ENCODE measurements at regions not wholly inside any gene's neighbourhood (a gene's known extent, or its start where the extent isn't known, plus 50 kb on each side); places are given as distances from the start of the nearest gene placed in this dataset.

DNA sequence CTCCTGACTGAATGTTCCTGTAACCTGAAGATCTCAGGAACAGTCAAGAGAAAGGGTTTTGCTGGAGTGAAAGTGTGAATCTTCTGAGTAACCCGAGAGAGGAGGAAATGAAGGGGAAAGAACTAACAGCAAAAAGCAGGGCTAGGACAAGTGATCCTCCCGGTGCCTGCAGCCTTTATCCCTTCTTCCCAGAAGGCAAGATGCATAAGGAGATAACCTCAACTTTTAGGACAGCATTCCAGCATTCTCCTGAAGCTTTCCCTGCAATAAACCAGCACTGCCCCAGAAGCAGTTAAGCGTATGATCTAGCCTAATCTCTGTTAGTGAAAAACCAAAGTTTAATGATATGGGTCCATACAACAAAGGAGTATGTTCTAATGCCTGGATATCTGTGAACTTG lies 298.8 kb downstream of the MEX3B start:
- FAIRE-seq (no peak), DNase-seq (ENCODE audit: low read depth, low spot score) (no peak)
- Histone ChIP-seq H3K4me1 (ENCODE audit: control insufficient read depth, extremely low read depth, insufficient read depth, low read length) (no peaks in the 10 kb centered on the region), H3K4me2 (ENCODE audit: insufficient read depth, low read length) (no peak overlapping the region), H3K9me1 (replicated peaks; ENCODE audit: control insufficient read depth, extremely low read depth, insufficient read depth, low read length) (no peaks in the 10 kb centered on the region), H3K4me3 (replicated peaks in 1 of 3; ENCODE audit: insufficient read depth in 1 of 3, low read depth in 1 of 3, low read length in 3 of 3) (no peak overlapping the region), H3K9me3 (replicated peaks; ENCODE audit: control insufficient read depth, insufficient read depth, low read length) (no peaks in the 10 kb centered on the region), H3K27ac (ENCODE audit: insufficient read depth, low read depth, low read length) (no peak overlapping the region), H3K79me2 (ENCODE audit: control insufficient read depth, insufficient read depth, low read length) (no peaks in the 10 kb centered on the region), H4K20me1 (replicated peaks; ENCODE audit: control insufficient read depth, extremely low read depth, insufficient read depth, low read length) (no peaks in the 10 kb centered on the region), H3K27me3 (ENCODE audit: control insufficient read depth in 2 of 2, insufficient read depth in 2 of 2, low read length in 2 of 2) (no peaks in the 10 kb centered on the region), H3K36me3 (ENCODE audit: control insufficient read depth in 2 of 2, extremely low read depth in 1 of 2, insufficient read depth in 2 of 2, low read length in 2 of 2) (no peaks in the 10 kb centered on the region), H2AFZ (ENCODE audit: low read depth, low read length) (no peak overlapping the region), H3K9ac (replicated peaks; ENCODE audit: extremely low read depth, insufficient read depth, low read length) (no peak overlapping the region)
- TF ChIP-seq MYC (IDR thresholded peaks at IDR 0.05; ENCODE audit: low read depth, low read length) = no peak
- intact Hi-C loops (cut with micrococcal nuclease) (no loop called here), dilution Hi-C loops (cut with MboI; ENCODE audit: extremely low pct_ligation_motif_present, low sequenced_read_pairs) (no loop called here)
- ChIA-PET CTCF (no interaction called here), POLR2A (no interaction called here)
- BruUV-seq (replicated peaks) = no TSS peak

DNA sequence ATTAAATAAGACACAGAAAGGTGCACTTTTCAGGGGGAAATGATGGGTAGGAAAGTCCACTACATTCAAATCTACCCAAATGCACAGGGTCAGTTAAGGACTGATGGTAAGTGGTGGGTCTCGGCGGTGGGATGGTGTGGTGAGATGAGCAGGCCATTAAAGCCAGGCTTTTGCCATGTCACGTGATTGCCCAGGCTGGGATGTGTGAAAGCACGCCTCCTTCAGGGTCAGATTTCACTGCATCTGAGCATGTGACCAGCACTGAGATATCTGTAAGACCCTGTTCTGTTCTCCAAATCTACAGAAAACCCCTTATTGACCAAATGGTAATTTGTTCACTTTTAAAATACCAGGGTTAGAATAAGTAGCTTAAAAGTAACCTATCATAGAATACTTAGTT lies 301.5 kb downstream of the MEX3B start:
- TF ChIP-seq EZH2 (IDR thresholded peaks at IDR 0.05; ENCODE audit: borderline replicate concordance, low read depth, low read length, severe bottlenecking) (no peak), POLR2AphosphoS5 (IDR thresholded peaks at IDR 0.05; ENCODE audit: insufficient read depth, low read depth, low read length) (no peak), JUN (IDR thresholded peaks at IDR 0.05; ENCODE audit: borderline replicate concordance, insufficient read depth, insufficient read length, low read depth) (no peak), MYC (IDR thresholded peaks at IDR 0.05; ENCODE audit: low read depth, low read length) (no peak), GATA2 (IDR thresholded peaks at IDR 0.05; ENCODE audit: insufficient read depth, insufficient read length, low read depth, low read length) (no peak), POLR2A (IDR thresholded peaks at IDR 0.05; ENCODE audit: low read depth, low read length) (no peak)
- TF ChIP-seq, protein P1, sequence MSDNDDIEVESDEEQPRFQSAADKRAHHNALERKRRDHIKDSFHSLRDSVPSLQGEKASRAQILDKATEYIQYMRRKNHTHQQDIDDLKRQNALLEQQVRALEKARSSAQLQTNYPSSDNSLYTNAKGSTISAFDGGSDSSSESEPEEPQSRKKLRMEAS (IDR thresholded peaks at IDR 0.05; ENCODE audit: insufficient read depth, insufficient read length) = no peak
- TF ChIP-seq, protein P2, sequence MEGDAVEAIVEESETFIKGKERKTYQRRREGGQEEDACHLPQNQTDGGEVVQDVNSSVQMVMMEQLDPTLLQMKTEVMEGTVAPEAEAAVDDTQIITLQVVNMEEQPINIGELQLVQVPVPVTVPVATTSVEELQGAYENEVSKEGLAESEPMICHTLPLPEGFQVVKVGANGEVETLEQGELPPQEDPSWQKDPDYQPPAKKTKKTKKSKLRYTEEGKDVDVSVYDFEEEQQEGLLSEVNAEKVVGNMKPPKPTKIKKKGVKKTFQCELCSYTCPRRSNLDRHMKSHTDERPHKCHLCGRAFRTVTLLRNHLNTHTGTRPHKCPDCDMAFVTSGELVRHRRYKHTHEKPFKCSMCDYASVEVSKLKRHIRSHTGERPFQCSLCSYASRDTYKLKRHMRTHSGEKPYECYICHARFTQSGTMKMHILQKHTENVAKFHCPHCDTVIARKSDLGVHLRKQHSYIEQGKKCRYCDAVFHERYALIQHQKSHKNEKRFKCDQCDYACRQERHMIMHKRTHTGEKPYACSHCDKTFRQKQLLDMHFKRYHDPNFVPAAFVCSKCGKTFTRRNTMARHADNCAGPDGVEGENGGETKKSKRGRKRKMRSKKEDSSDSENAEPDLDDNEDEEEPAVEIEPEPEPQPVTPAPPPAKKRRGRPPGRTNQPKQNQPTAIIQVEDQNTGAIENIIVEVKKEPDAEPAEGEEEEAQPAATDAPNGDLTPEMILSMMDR (IDR thresholded peaks at IDR 0.05; ENCODE audit: extremely low read depth in 1 of 2, insufficient read depth in 1 of 2, low read depth in 1 of 2, low read length in 2 of 2) = no peak
- DNase-seq (ENCODE audit: low read depth, low spot score) = no peak
- H3K27me3 ChIP-seq (ENCODE audit: control insufficient read depth in 2 of 2, insufficient read depth in 2 of 2, low read length in 2 of 2) = no peaks in the 10 kb centered on the region
- no peaks in the 10 kb centered on the region for H3K9me1 ChIP-seq (replicated peaks; ENCODE audit: control insufficient read depth, extremely low read depth, insufficient read depth, low read length)
- BruUV-seq (replicated peaks) = no TSS peak
- no peaks in the 10 kb centered on the region for H3K36me3 ChIP-seq (ENCODE audit: control insufficient read depth in 2 of 2, extremely low read depth in 1 of 2, insufficient read depth in 2 of 2, low read length in 2 of 2)
- no peak overlapping the region for H3K4me2 ChIP-seq (ENCODE audit: insufficient read depth, low read length)
- no peaks in the 10 kb centered on the region for H4K20me1 ChIP-seq (replicated peaks; ENCODE audit: control insufficient read depth, extremely low read depth, insufficient read depth, low read length)
- CTCF ChIA-PET = no interaction called here
- no peaks in the 10 kb centered on the region for H3K79me2 ChIP-seq (ENCODE audit: control insufficient read depth, insufficient read depth, low read length)
- no peaks in the 10 kb centered on the region for H3K4me1 ChIP-seq (ENCODE audit: control insufficient read depth, extremely low read depth, insufficient read depth, low read length)
- dilution Hi-C loops (cut with MboI; ENCODE audit: extremely low pct_ligation_motif_present, low sequenced_read_pairs) = no loop called here
- POLR2A ChIA-PET = no interaction called here
- FAIRE-seq = no peak
- no peak overlapping the region for H3K9ac ChIP-seq (replicated peaks; ENCODE audit: extremely low read depth, insufficient read depth, low read length)
- no peaks in the 10 kb centered on the region for H3K9me3 ChIP-seq (replicated peaks; ENCODE audit: control insufficient read depth, insufficient read depth, low read length)
- no peak overlapping the region for H3K4me3 ChIP-seq (replicated peaks in 1 of 3; ENCODE audit: insufficient read depth in 1 of 3, low read depth in 1 of 3, low read length in 3 of 3)
- no peak overlapping the region for H2AFZ ChIP-seq (ENCODE audit: low read depth, low read length)
- intact Hi-C loops (cut with micrococcal nuclease) = no loop called here
- H3K27ac ChIP-seq (ENCODE audit: insufficient read depth, low read depth, low read length) = no peak overlapping the region
